ENCODE measurements at regions not wholly inside any gene's neighbourhood (a gene's known extent, or its start where the extent isn't known, plus 50 kb on each side); places are given as distances from the start of the nearest gene placed in this dataset.

GRCh38 chr1:87528754-87529517 is 200.3 kb downstream of the LMO4 start:
- TF ChIP-seq CTCF (IDR thresholded peaks at IDR 0.05) (no peak), POLR2AphosphoS5 (IDR thresholded peaks at IDR 0.05) (no peak), POLR2A (IDR thresholded peaks at IDR 0.05) (no peak), EP300 (IDR thresholded peaks at IDR 0.05) (no peak)

All from suprapubic skin (tissue), 4 donors.